ENCODE measurements at regions not wholly inside any gene's neighbourhood (a gene's known extent, or its start where the extent isn't known, plus 50 kb on each side); places are given as distances from the start of the nearest gene placed in this dataset.

- Histone ChIP-seq H3K27me3 (ENCODE audit: control insufficient read depth in 4 of 4, insufficient read depth in 4 of 4, low read length in 3 of 4) (no peaks in the 10 kb centered on the region), H3K9me3 (ENCODE audit: control insufficient read depth in 4 of 4, low read length in 3 of 4) (no peaks in the 10 kb centered on the region), H3K9ac (ENCODE audit: low read depth in 1 of 2, low read length in 2 of 2) (no peak overlapping the region), H3K4me1 (ENCODE audit: control insufficient read depth in 4 of 4, insufficient read depth in 4 of 4, low read length in 3 of 4) (no peaks in the 10 kb centered on the region), H3K4me3 (ENCODE audit: low read depth in 1 of 3, low read length in 3 of 3) (no peak overlapping the region), H3K27ac (ENCODE audit: low read depth in 1 of 2, low read length in 2 of 2) (no peak overlapping the region), H3K36me3 (ENCODE audit: control insufficient read depth in 4 of 4, insufficient read depth in 3 of 4, low read depth in 1 of 4, low read length in 3 of 4) (no peaks in the 10 kb centered on the region)
- TF ChIP-seq MAX (IDR thresholded peaks at IDR 0.05) (no peak), ATF3 (IDR thresholded peaks at IDR 0.05) (no peak), SP1 (IDR thresholded peaks at IDR 0.05) (no peak), NR2F2 (IDR thresholded peaks at IDR 0.05) (no peak), RAD21 (IDR thresholded peaks at IDR 0.05) (no peak), HNF4G (IDR thresholded peaks at IDR 0.05) (no peak), JUND (IDR thresholded peaks at IDR 0.05) (no peak), TAF1 (conservative IDR thresholded peaks at IDR 0.05) (no peak), CTCF (IDR thresholded peaks at IDR 0.05; ENCODE audit: low read depth, low read length, missing input control) (no peak), RXRA (IDR thresholded peaks at IDR 0.05) (no peak), YY1 (IDR thresholded peaks at IDR 0.05) (no peak), HNF4A (conservative IDR thresholded peaks at IDR 0.05) (no peak), GABPA (IDR thresholded peaks at IDR 0.05 in 1 of 2, conservative IDR thresholded peaks at IDR 0.05 in 1 of 2) (no peak), FOXA2 (IDR thresholded peaks at IDR 0.05) (no peak), EGR1 (IDR thresholded peaks at IDR 0.05; ENCODE audit: low read depth in 2 of 2) (no peak), REST (IDR thresholded peaks at IDR 0.05) (no peak), FOXA1 (IDR thresholded peaks at IDR 0.05) (no peak)
- WGBS, result 66% methylated on average over 6 of the region's 6 CpGs
- DNase-seq (ENCODE audit: low spot score), result no peak
These were observed 174.7 kb upstream of the SLC24A5 start for GRCh38 chr15:47945872-47946650.

- Histone ChIP-seq H3K9ac (ENCODE audit: low read depth in 1 of 2, low read length in 2 of 2) (no peak overlapping the region), H3K4me1 (ENCODE audit: control insufficient read depth in 4 of 4, insufficient read depth in 4 of 4, low read length in 3 of 4) (no peaks in the 10 kb centered on the region), H3K4me3 (ENCODE audit: low read depth in 1 of 3, low read length in 3 of 3) (no peak overlapping the region), H3K27ac (ENCODE audit: low read depth in 1 of 2, low read length in 2 of 2) (no peak overlapping the region), H3K36me3 (ENCODE audit: control insufficient read depth in 4 of 4, insufficient read depth in 3 of 4, low read depth in 1 of 4, low read length in 3 of 4) (no peaks in the 10 kb centered on the region), H3K9me3 (ENCODE audit: control insufficient read depth in 4 of 4, low read length in 3 of 4) (peaks cover 0 to 2% (median 0%) of the 10 kb centered on the region in 4 donors), H3K27me3 (ENCODE audit: control insufficient read depth in 4 of 4, insufficient read depth in 4 of 4, low read length in 3 of 4) (no peaks in the 10 kb centered on the region)
- no peak for DNase-seq (ENCODE audit: low spot score)
- TF ChIP-seq REST (IDR thresholded peaks at IDR 0.05) (no peak), RAD21 (IDR thresholded peaks at IDR 0.05) (no peak), TAF1 (conservative IDR thresholded peaks at IDR 0.05) (no peak), ZBTB33 (IDR thresholded peaks at IDR 0.05) (no peak), HNF4A (conservative IDR thresholded peaks at IDR 0.05) (no peak), GABPA (IDR thresholded peaks at IDR 0.05 in 1 of 2, conservative IDR thresholded peaks at IDR 0.05 in 1 of 2) (no peak), CTCF (IDR thresholded peaks at IDR 0.05; ENCODE audit: low read depth, low read length, missing input control) (no peak), FOXA2 (IDR thresholded peaks at IDR 0.05) (no peak)
- 83% methylated on average over 4 of the region's 4 CpGs for WGBS
These were observed 171.0 kb upstream of the SLC24A5 start for GRCh38 chr15:47949815-47950214.

Data from liver (tissue), 8 donors.